ENCODE measurements at regions not wholly inside any gene's neighbourhood (a gene's known extent, or its start where the extent isn't known, plus 50 kb on each side); places are given as distances from the start of the nearest gene placed in this dataset.

DNA sequence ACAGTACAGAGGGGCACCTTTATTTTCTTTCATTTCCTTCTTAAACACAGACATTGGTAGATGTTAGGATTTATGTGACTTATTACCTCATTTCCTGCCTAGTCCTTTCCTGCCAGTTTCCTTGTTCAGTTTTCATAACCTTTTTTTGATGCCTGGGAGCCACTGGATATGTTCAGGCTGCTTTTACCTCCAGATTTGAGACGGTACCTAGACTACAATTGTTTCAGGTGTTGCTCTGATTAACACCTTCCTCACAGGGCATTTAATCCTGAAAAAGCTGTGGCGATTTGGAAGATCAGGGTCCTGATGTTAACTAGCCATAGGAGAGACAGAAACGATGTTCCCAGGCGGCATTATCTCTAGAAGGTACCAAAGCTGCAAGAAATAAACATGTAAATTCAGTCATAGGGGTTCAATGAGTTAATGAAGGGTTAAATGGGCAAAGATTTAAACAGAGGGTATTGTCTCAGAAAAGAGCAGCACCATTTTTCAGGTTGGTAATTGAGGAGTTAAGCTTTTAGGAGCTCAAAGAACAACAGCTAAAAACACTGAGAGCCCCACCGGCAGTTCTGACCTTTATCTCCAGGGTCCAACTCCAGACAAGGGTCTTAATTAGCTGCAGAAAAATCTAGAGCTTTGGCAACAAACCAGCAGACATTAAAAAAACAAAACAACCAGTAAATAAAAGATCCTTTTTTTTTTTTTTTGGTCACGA, 93.3 kb downstream of the HRH4 start:
- TF ChIP-seq, protein P1, sequence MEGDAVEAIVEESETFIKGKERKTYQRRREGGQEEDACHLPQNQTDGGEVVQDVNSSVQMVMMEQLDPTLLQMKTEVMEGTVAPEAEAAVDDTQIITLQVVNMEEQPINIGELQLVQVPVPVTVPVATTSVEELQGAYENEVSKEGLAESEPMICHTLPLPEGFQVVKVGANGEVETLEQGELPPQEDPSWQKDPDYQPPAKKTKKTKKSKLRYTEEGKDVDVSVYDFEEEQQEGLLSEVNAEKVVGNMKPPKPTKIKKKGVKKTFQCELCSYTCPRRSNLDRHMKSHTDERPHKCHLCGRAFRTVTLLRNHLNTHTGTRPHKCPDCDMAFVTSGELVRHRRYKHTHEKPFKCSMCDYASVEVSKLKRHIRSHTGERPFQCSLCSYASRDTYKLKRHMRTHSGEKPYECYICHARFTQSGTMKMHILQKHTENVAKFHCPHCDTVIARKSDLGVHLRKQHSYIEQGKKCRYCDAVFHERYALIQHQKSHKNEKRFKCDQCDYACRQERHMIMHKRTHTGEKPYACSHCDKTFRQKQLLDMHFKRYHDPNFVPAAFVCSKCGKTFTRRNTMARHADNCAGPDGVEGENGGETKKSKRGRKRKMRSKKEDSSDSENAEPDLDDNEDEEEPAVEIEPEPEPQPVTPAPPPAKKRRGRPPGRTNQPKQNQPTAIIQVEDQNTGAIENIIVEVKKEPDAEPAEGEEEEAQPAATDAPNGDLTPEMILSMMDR (IDR thresholded peaks at IDR 0.05; ENCODE audit: low read depth, low read length, missing input control) = no peak
- no peak for TF ChIP-seq YY1 (IDR thresholded peaks at IDR 0.05)
- TF ChIP-seq JUND (IDR thresholded peaks at IDR 0.05) = no peak

Data from liver (tissue), 3 donors.